GM06990 (cell line): ENCODE measurements at regions not wholly inside any gene's neighbourhood (a gene's known extent, or its start where the extent isn't known, plus 50 kb on each side); places are given as distances from the start of the nearest gene placed in this dataset.

ENCODE experiments used
- DNase-seq: peaks from one replicate; pipeline ENCODE4 v3.0.0-alpha.2; 2011; ENCODE audit not compliant: insufficient read length; ENCODE audit errors: extremely low read depth
- H3K27me3 ChIP-seq: replicated peaks from 2 replicates; pipeline ENCODE4 v1.6.0; 2011; ENCODE audit warnings: low read length; ENCODE audit not compliant: control insufficient read depth, insufficient read depth
- H3K36me3 ChIP-seq: 2 replicates; pipeline ENCODE4 v1.5.1; 2011; ENCODE audit warnings: low read length; ENCODE audit not compliant: control insufficient read depth, insufficient read depth
- H3K4me3 ChIP-seq: replicated peaks from 2 replicates; pipeline ENCODE4 v1.5.1; 2011; ENCODE audit warnings: low read depth, mild to moderate bottlenecking, control low read depth, low read length
- CTCF ChIP-seq: IDR thresholded peaks from 2 replicates; pipeline ENCODE4 v1.5.1; 2011; ENCODE audit warnings: low read length, control low read depth, mild to moderate bottlenecking, inconsistent platforms; ENCODE audit not compliant: insufficient read depth, poor library complexity, severe bottlenecking

GRCh38 chr6:2434116-2434515 is 188.7 kb upstream of the GMDS start:
- no peak overlapping the region for H3K4me3 ChIP-seq
- TF ChIP-seq CTCF, result no peak
- no peaks in the 10 kb centered on the region; the same call in none of the 2 replicates for H3K27me3 ChIP-seq
- no peaks in the 10 kb centered on the region for H3K36me3 ChIP-seq
- no peak for DNase-seq

GRCh38 chr6:2433711-2434110 is 188.3 kb upstream of the GMDS start:
- no peak for DNase-seq
- no peaks in the 10 kb centered on the region; the same call in none of the 2 replicates for H3K27me3 ChIP-seq

GRCh38 chr6:2433266-2433665 is 187.9 kb upstream of the GMDS start:
- Histone ChIP-seq H3K4me3 (no peak overlapping the region), H3K27me3 (no peaks in the 10 kb centered on the region; the same call in none of the 2 replicates), H3K36me3 (no peaks in the 10 kb centered on the region)
- DNase-seq, result no peak
- no peak for TF ChIP-seq CTCF

More at GRCh38 chr6:2433711-2434110, 188.3 kb upstream of the GMDS start:
- no peak for TF ChIP-seq CTCF
- no peaks in the 10 kb centered on the region for H3K36me3 ChIP-seq
- no peak overlapping the region for H3K4me3 ChIP-seq

- no peak for DNase-seq
- TF ChIP-seq CTCF, result no peak
- Histone ChIP-seq H3K36me3 (no peaks in the 10 kb centered on the region), H3K27me3 (no peaks in the 10 kb centered on the region; the same call in none of the 2 replicates), H3K4me3 (no peak overlapping the region)
Measured at GRCh38 chr6:2432292-2432691, 186.9 kb upstream of the GMDS start.

- no peak overlapping the region for H3K4me3 ChIP-seq
- no peaks in the 10 kb centered on the region; the same call in none of the 2 replicates for H3K27me3 ChIP-seq
- no peaks in the 10 kb centered on the region for H3K36me3 ChIP-seq
- DNase-seq, result no peak
- TF ChIP-seq CTCF, result no peak
Measured at GRCh38 chr6:2430612-2431011, 185.2 kb upstream of the GMDS start.

GRCh38 chr6:2429460-2429859 is 184.1 kb upstream of the GMDS start:
- DNase-seq, result no peak
- no peaks in the 10 kb centered on the region for H3K36me3 ChIP-seq
- no peak overlapping the region for H3K4me3 ChIP-seq
- TF ChIP-seq CTCF, result no peak
- H3K27me3 ChIP-seq, result no peaks in the 10 kb centered on the region; the same call in none of the 2 replicates
